ENCODE measurements at regions not wholly inside any gene's neighbourhood (a gene's known extent, or its start where the extent isn't known, plus 50 kb on each side); places are given as distances from the start of the nearest gene placed in this dataset.

DNA sequence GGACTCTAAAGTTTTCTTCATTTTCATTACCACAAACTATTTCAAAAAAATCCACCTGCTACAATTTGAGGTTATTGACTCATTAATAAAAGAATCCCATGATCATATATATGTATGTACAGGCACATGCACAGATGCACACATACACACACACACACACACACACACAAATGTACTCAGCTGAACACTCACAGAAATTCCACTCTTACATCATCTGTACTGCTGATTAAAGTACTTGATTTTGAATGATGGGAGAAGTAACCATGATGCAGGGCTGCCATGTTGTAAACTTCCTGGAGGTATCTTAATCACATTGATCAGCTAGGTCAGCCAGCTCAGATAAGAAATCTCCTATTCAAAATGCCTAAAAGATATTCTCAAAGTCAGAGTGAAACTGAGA is 1313.2 kb upstream of the NRXN1 start:
- Histone ChIP-seq H3K4me3 (no peak overlapping the region), H3K9me3 (ENCODE audit: low read depth) (no peaks in the 10 kb centered on the region)
- DNase-seq (ENCODE audit: low spot score), result no peak

DNA sequence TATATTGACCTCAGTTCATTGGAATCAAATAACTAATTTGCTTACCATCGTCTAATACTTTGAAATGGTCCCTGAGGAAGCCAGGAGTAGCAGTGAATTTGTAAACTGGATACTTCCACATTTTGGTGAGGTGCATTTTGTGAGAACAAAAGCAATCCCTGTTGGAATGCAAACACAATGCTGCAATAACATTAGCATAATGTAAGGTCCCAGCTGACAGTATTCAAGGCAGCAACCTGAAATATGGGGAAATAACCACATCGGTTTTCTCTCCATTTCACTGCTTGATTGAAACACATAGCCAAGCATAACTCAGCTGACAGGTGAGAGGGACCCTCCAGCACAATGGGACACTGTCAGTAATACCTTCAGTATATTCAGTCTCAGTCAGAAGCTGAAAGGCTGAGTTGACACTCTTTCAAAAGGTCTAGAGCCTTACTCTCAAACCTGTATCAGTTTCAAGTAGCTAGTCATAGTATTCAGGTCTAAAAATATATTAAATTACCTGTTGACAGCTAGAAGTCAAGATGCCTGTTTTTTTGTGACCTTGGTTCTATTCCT is 1311.9 kb upstream of the NRXN1 start:
- Histone ChIP-seq H3K4me3 (no peak overlapping the region), H3K27me3 (no peaks in the 10 kb centered on the region), H3K79me2 (no peaks in the 10 kb centered on the region), H2AFZ (no peak overlapping the region), H4K20me1 (ENCODE audit: insufficient read depth, poor library complexity, severe bottlenecking) (no peaks in the 10 kb centered on the region), H3K9me3 (ENCODE audit: low read depth) (no peaks in the 10 kb centered on the region), H3K27ac (no peak overlapping the region), H3K9me2 (replicated peaks; ENCODE audit: insufficient read depth) (no peaks in the 10 kb centered on the region), H3K4me1 (ENCODE audit: insufficient read depth) (no peaks in the 10 kb centered on the region), H3K4me2 (no peak overlapping the region), H3K36me3 (replicated peaks; ENCODE audit: insufficient read depth, low read depth) (no peaks in the 10 kb centered on the region)
- WGBS (ENCODE audit: low lambda C conversion rate, missing lambda C conversion rate), result 56% methylated on average over 2 of the region's 2 CpGs
- TF ChIP-seq, protein P1, sequence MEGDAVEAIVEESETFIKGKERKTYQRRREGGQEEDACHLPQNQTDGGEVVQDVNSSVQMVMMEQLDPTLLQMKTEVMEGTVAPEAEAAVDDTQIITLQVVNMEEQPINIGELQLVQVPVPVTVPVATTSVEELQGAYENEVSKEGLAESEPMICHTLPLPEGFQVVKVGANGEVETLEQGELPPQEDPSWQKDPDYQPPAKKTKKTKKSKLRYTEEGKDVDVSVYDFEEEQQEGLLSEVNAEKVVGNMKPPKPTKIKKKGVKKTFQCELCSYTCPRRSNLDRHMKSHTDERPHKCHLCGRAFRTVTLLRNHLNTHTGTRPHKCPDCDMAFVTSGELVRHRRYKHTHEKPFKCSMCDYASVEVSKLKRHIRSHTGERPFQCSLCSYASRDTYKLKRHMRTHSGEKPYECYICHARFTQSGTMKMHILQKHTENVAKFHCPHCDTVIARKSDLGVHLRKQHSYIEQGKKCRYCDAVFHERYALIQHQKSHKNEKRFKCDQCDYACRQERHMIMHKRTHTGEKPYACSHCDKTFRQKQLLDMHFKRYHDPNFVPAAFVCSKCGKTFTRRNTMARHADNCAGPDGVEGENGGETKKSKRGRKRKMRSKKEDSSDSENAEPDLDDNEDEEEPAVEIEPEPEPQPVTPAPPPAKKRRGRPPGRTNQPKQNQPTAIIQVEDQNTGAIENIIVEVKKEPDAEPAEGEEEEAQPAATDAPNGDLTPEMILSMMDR (IDR thresholded peaks at IDR 0.05; ENCODE audit: poor library complexity), result no peak
- TF ChIP-seq EZH2phosphoT487 (IDR thresholded peaks at IDR 0.05; ENCODE audit: low read depth, severe bottlenecking, unreplicated experiment), result no peak
- no peak for TF ChIP-seq EZH2 (IDR thresholded peaks at IDR 0.05; ENCODE audit: borderline replicate concordance)
- no peak for DNase-seq (ENCODE audit: low spot score)

More for the DNA sequence above, 1313.2 kb upstream of the NRXN1 start:
- H3K27ac ChIP-seq, result no peak overlapping the region
- no peak overlapping the region for H3K4me2 ChIP-seq
- no peaks in the 10 kb centered on the region for H3K9me2 ChIP-seq (replicated peaks; ENCODE audit: insufficient read depth)
- TF ChIP-seq, protein P1 (IDR thresholded peaks at IDR 0.05; ENCODE audit: poor library complexity), result no peak
- TF ChIP-seq EZH2phosphoT487 (IDR thresholded peaks at IDR 0.05; ENCODE audit: low read depth, severe bottlenecking, unreplicated experiment) (no peak), EZH2 (IDR thresholded peaks at IDR 0.05; ENCODE audit: borderline replicate concordance) (no peak)
- H2AFZ ChIP-seq, result no peak overlapping the region
- no peaks in the 10 kb centered on the region for H3K36me3 ChIP-seq (replicated peaks; ENCODE audit: insufficient read depth, low read depth)
- H3K79me2 ChIP-seq, result no peaks in the 10 kb centered on the region
- H3K4me1 ChIP-seq (ENCODE audit: insufficient read depth), result no peaks in the 10 kb centered on the region
- H4K20me1 ChIP-seq (ENCODE audit: insufficient read depth, poor library complexity, severe bottlenecking), result no peaks in the 10 kb centered on the region
- H3K27me3 ChIP-seq, result no peaks in the 10 kb centered on the region

DNA sequence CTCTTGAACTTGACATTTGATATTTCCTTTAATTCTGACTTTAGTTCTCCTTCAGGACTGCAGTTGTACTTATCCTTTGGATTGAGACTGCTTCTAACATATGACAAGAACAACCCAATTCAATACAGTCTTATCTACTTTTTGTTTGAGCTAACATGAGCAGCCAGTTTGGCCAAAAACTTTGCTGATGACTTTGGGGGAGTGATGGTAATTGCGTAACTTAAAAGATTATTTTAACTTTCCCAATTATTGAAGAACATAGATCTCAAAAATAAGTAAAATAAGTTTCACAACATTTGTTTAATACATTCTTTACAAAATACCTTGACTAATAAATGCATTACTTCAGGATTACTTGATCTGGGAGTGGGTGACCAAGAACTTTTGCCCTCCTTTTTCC is 1311.1 kb upstream of the NRXN1 start:
- Histone ChIP-seq H3K4me1 (ENCODE audit: insufficient read depth) (no peaks in the 10 kb centered on the region), H2AFZ (no peak overlapping the region), H3K4me2 (no peak overlapping the region), H3K4me3 (no peak overlapping the region), H3K9me3 (ENCODE audit: low read depth) (no peaks in the 10 kb centered on the region), H3K79me2 (no peaks in the 10 kb centered on the region), H3K27ac (no peak overlapping the region), H3K27me3 (no peaks in the 10 kb centered on the region), H3K36me3 (replicated peaks; ENCODE audit: insufficient read depth, low read depth) (no peaks in the 10 kb centered on the region), H3K9me2 (replicated peaks; ENCODE audit: insufficient read depth) (no peaks in the 10 kb centered on the region), H4K20me1 (ENCODE audit: insufficient read depth, poor library complexity, severe bottlenecking) (no peaks in the 10 kb centered on the region)
- 71% methylated on average over 1 of the region's 1 CpG for WGBS (ENCODE audit: low lambda C conversion rate, missing lambda C conversion rate)
- no peak for DNase-seq (ENCODE audit: low spot score)
- TF ChIP-seq EZH2 (IDR thresholded peaks at IDR 0.05; ENCODE audit: borderline replicate concordance) (no peak), EZH2phosphoT487 (IDR thresholded peaks at IDR 0.05; ENCODE audit: low read depth, severe bottlenecking, unreplicated experiment) (no peak)
- TF ChIP-seq, protein P1 (IDR thresholded peaks at IDR 0.05; ENCODE audit: poor library complexity), result no peak

DNA sequence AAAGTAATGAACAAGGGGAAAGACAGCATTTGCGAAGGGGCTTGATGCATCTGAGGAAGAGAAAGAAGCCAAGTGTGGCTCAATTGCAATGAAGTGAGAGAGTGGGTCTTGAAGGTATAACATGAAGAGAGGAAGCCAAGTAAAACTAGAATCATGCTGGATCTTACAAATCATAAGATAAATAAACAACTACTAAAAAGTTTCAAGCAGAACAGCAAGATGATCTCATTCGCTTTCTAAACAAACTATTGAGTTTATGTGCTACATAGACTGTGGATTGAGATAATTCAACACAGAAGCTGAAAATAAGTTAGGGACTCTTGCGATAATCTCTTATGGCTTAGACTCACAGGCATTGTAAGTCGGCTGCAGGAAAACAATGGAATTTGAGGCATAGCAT is 1310.5 kb upstream of the NRXN1 start:
- H3K4me2 ChIP-seq, result no peak overlapping the region
- H3K4me3 ChIP-seq, result no peak overlapping the region
- H3K27ac ChIP-seq, result no peak overlapping the region
- no peaks in the 10 kb centered on the region for H3K4me1 ChIP-seq (ENCODE audit: insufficient read depth)
- H3K79me2 ChIP-seq, result no peaks in the 10 kb centered on the region
- DNase-seq (ENCODE audit: low spot score), result no peak
- H2AFZ ChIP-seq, result no peak overlapping the region
- WGBS (ENCODE audit: low lambda C conversion rate, missing lambda C conversion rate), result 59% methylated on average over 4 of the region's 4 CpGs
- H3K27me3 ChIP-seq, result no peaks in the 10 kb centered on the region
- no peaks in the 10 kb centered on the region for H4K20me1 ChIP-seq (ENCODE audit: insufficient read depth, poor library complexity, severe bottlenecking)
- TF ChIP-seq, protein P1 (IDR thresholded peaks at IDR 0.05; ENCODE audit: poor library complexity), result no peak
- TF ChIP-seq EZH2 (IDR thresholded peaks at IDR 0.05; ENCODE audit: borderline replicate concordance) (no peak), EZH2phosphoT487 (IDR thresholded peaks at IDR 0.05; ENCODE audit: low read depth, severe bottlenecking, unreplicated experiment) (no peak)
- H3K9me3 ChIP-seq (ENCODE audit: low read depth), result no peaks in the 10 kb centered on the region
- H3K9me2 ChIP-seq (replicated peaks; ENCODE audit: insufficient read depth), result no peaks in the 10 kb centered on the region
- H3K36me3 ChIP-seq (replicated peaks; ENCODE audit: insufficient read depth, low read depth), result no peaks in the 10 kb centered on the region
